ENCODE measurements at regions not wholly inside any gene's neighbourhood (a gene's known extent, or its start where the extent isn't known, plus 50 kb on each side); places are given as distances from the start of the nearest gene placed in this dataset.

DNA sequence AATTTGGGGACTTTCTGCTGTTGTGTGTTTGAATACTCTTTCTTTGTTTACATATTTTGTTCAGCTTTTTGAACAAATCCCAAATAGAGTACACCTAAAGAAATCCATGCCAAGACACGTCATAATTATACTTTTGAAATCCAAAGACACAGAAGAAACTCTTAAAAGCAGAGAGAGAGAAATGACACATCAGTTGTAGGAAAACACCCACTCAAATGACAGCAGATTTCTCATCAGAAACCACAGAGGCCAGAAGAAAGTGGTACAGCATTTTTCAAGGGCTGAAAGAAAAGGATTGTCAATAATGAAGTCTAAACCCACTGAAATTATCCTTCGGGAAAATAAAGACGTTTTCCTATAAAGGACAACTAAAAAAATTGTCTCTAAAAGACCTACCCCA, 378.6 kb downstream of the GADD45G start:
- no peaks in the 10 kb centered on the region for H3K27me3 ChIP-seq
- intact Hi-C loops (cut with DNase I) = no loop called here

DNA sequence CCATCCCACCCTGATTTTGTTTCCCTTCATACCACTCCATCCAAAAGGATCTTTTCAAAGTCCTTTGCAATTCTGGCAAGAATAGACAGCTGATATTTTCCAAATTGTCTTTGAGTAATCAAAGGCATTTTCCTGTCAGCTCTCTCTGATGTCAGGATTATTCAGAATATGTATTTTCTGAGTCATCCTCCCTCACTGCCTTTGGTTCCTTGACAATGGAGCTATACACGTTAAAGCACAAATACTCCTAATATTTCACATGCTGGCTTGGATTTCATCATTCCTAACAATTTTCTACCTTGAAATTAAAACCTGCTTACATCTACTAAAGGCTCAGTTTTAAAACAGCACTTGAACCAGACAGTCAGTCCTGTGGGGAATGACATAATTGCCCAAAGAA, 379.4 kb downstream of the GADD45G start:
- Histone ChIP-seq H3K27me3 (no peaks in the 10 kb centered on the region), H3K9me3 (no peaks in the 10 kb centered on the region), H3K4me1 (no peaks in the 10 kb centered on the region), H3K27ac (no peak overlapping the region), H3K36me3 (no peaks in the 10 kb centered on the region), H3K4me3 (no peak overlapping the region)
- DNase-seq (ENCODE audit: low spot score in 2 of 2) = no peak
- TF ChIP-seq, protein P1, sequence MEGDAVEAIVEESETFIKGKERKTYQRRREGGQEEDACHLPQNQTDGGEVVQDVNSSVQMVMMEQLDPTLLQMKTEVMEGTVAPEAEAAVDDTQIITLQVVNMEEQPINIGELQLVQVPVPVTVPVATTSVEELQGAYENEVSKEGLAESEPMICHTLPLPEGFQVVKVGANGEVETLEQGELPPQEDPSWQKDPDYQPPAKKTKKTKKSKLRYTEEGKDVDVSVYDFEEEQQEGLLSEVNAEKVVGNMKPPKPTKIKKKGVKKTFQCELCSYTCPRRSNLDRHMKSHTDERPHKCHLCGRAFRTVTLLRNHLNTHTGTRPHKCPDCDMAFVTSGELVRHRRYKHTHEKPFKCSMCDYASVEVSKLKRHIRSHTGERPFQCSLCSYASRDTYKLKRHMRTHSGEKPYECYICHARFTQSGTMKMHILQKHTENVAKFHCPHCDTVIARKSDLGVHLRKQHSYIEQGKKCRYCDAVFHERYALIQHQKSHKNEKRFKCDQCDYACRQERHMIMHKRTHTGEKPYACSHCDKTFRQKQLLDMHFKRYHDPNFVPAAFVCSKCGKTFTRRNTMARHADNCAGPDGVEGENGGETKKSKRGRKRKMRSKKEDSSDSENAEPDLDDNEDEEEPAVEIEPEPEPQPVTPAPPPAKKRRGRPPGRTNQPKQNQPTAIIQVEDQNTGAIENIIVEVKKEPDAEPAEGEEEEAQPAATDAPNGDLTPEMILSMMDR (IDR thresholded peaks at IDR 0.05) = no peak
- intact Hi-C loops (cut with DNase I) = no loop called here

More for the DNA sequence above, 378.6 kb downstream of the GADD45G start:
- H3K9me3 ChIP-seq = no peaks in the 10 kb centered on the region
- H3K36me3 ChIP-seq = no peaks in the 10 kb centered on the region
- H3K4me1 ChIP-seq = no peaks in the 10 kb centered on the region
- no peak for DNase-seq (ENCODE audit: low spot score in 2 of 2)
- H3K27ac ChIP-seq = no peak overlapping the region
- TF ChIP-seq, protein P1 (IDR thresholded peaks at IDR 0.05) = no peak
- no peak overlapping the region for H3K4me3 ChIP-seq

DNA sequence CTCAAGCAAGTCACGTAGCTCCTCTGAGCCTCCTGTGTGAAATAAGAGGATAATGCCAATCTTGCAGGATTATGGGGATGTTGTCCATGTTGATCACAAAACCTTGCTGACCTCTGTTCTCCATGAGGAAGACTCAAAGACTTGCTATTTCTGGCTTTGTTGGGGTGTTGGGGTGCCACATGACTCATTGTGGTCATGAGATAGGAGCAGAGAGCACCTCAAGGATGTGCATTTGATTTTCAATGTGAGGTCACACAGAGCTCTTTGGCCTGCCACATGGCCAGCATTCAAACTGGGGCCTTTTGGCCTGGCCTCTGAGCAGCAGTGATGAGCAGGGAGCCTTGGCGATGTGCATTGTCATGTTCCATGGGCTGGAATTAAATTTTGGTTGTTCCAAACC, 380.3 kb downstream of the GADD45G start:
- TF ChIP-seq, protein P1 (IDR thresholded peaks at IDR 0.05) = no peak
- no peaks in the 10 kb centered on the region for H3K27me3 ChIP-seq
- H3K4me1 ChIP-seq = no peaks in the 10 kb centered on the region
- intact Hi-C loops (cut with DNase I) = no loop called here
- no peak for DNase-seq (ENCODE audit: low spot score in 2 of 2)
- H3K27ac ChIP-seq = no peak overlapping the region
- H3K36me3 ChIP-seq = no peaks in the 10 kb centered on the region
- H3K9me3 ChIP-seq = no peaks in the 10 kb centered on the region
- H3K4me3 ChIP-seq = no peak overlapping the region

DNA sequence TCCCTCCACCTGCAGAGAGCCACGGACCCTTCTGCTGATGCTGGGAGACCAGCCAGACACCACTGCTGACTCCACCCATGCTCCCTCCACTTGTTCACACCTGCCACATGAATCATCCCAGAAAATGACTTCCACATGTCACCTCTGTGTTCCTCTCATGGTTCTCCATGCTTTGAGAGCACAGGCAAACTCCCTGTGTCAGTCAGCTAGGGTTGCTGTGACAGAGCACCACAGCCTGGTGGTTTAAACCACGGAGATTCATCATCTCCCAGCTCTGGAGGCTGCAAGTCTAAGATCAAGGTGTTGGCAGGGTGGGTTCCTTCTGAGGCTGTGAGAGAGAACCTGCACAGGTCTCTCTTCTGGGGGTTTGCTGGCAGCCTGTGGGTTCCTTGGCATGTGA, 381.4 kb downstream of the GADD45G start:
- H3K4me1 ChIP-seq = no peaks in the 10 kb centered on the region
- intact Hi-C loops (cut with DNase I) = no loop called here
- TF ChIP-seq, protein P1 (IDR thresholded peaks at IDR 0.05) = no peak
- no peak for DNase-seq (ENCODE audit: low spot score in 2 of 2)
- H3K27me3 ChIP-seq = no peaks in the 10 kb centered on the region
- no peak overlapping the region for H3K27ac ChIP-seq
- no peak overlapping the region for H3K4me3 ChIP-seq
- no peaks in the 10 kb centered on the region for H3K9me3 ChIP-seq
- no peaks in the 10 kb centered on the region for H3K36me3 ChIP-seq

DNA sequence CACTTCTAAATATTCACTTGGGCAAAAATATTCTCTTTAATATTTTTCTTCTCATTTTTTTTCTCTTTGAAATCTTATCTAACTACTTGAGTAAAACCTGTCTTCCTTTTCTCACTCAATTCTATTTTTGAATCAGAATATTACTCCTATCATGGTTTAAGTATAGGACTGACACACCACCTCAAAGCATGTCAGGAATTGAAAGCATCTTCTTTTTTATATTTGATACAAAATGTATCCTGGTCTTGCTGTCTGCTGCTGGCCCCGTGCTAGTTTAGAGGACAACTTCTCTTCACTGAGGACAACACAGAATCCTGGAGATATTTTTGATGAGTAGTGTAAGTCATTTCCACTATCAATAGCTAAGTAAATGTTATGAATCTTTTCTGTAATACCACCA, 383.6 kb downstream of the GADD45G start:
- H3K27ac ChIP-seq = no peak overlapping the region
- no peaks in the 10 kb centered on the region for H3K36me3 ChIP-seq
- no peaks in the 10 kb centered on the region for H3K4me1 ChIP-seq
- no peak overlapping the region for H3K4me3 ChIP-seq
- no peak for DNase-seq (ENCODE audit: low spot score in 2 of 2)
- no peaks in the 10 kb centered on the region for H3K9me3 ChIP-seq
- H3K27me3 ChIP-seq = no peaks in the 10 kb centered on the region
- intact Hi-C loops (cut with DNase I) = no loop called here
- TF ChIP-seq, protein P1 (IDR thresholded peaks at IDR 0.05) = no peak

DNA sequence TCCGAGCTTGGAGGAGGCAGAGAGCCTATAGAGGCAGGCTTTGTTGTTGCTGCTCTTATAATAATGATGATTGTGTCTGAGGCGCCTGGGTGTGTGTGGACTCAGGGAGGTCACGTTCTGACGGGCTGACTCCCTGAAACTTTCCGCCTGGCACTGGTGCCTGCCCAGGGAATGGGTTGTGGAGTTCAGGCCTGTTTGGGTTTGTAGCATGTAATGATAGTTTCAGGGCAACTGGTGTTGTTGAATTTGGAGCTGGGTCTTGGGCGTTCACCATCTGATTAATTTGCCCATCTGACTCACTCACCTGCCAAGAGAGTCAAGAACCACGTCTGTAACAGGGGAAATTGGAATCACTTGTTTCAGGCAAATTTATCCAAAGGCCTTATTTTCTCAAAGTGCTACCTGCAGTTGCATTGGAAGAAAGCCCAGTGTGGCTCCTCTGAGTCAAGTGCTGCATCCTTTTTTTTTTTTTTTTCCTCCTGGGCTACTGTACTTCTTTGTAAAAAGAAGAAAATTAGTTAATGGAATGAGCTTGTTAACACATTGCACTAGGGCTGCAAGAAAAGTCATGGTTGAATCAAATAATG, 386.5 kb downstream of the GADD45G start:
- Histone ChIP-seq H3K36me3 (no peaks in the 10 kb centered on the region), H3K9me3 (no peaks in the 10 kb centered on the region), H3K27ac (no peak overlapping the region), H3K27me3 (no peaks in the 10 kb centered on the region), H3K4me1 (no peaks in the 10 kb centered on the region), H3K4me3 (no peak overlapping the region)
- intact Hi-C loops (cut with DNase I) = no loop called here
- DNase-seq (ENCODE audit: low spot score in 2 of 2) = no peak
- TF ChIP-seq, protein P1 (IDR thresholded peaks at IDR 0.05) = no peak

Measured in ascending aorta (tissue), 2 donors.